ENCODE measurements at regions not wholly inside any gene's neighbourhood (a gene's known extent, or its start where the extent isn't known, plus 50 kb on each side); places are given as distances from the start of the nearest gene placed in this dataset.

GRCh38 chr6:137370871-137371633 is 123.1 kb downstream of the OLIG3 start:
- no peak overlapping the region for H3K18ac ChIP-seq (ENCODE audit: low read depth in 1 of 2, low read length in 2 of 2)
- no peak overlapping the region for H3K23ac ChIP-seq (ENCODE audit: low read length in 2 of 2)
- no peak overlapping the region for H2BK120ac ChIP-seq (ENCODE audit: low read depth, low read length)
- H3K4ac ChIP-seq (ENCODE audit: low read depth in 1 of 2, low read length in 2 of 2) = no peak overlapping the region
- no peak overlapping the region for H2BK15ac ChIP-seq (ENCODE audit: low read depth, poor library complexity, severe bottlenecking)
- H3K9ac ChIP-seq (ENCODE audit: low read length) = no peak overlapping the region
- no peak overlapping the region for H2BK5ac ChIP-seq (ENCODE audit: low read depth, low read length, poor library complexity, severe bottlenecking)
- no peak overlapping the region for H3K4me3 ChIP-seq (ENCODE audit: insufficient read depth in 1 of 2, low read depth in 1 of 2, low read length in 2 of 2)
- no peak overlapping the region for H3K14ac ChIP-seq (ENCODE audit: low read length in 2 of 2)
- H4K8ac ChIP-seq (ENCODE audit: low read length) = no peak overlapping the region
- no peak overlapping the region for H4K91ac ChIP-seq (ENCODE audit: low read length)
- no peaks in the 10 kb centered on the region for H3K9me3 ChIP-seq (ENCODE audit: control insufficient read depth, low read length)
- no peak overlapping the region for H2AFZ ChIP-seq (ENCODE audit: low read depth, low read length)
- H3K79me1 ChIP-seq (replicated peaks; ENCODE audit: low read length, poor library complexity, severe bottlenecking) = no peaks in the 10 kb centered on the region
- DNase-seq = no peak
- no peak overlapping the region for H3K27ac ChIP-seq (ENCODE audit: low read length, poor library complexity, severe bottlenecking)
- no peak overlapping the region for H2BK12ac ChIP-seq (ENCODE audit: low read length in 2 of 2)
- 93% methylated on average over 1 of the region's 2 CpGs for WGBS
- no peaks in the 10 kb centered on the region for H3K4me1 ChIP-seq (ENCODE audit: control insufficient read depth, insufficient read depth, low read depth, low read length)
- H3K36me3 ChIP-seq (ENCODE audit: control insufficient read depth in 1 of 2, insufficient read depth in 2 of 2, low read depth in 1 of 2, low read length in 2 of 2) = no peaks in the 10 kb centered on the region
- no peak overlapping the region for H3K4me2 ChIP-seq (ENCODE audit: low read length, poor library complexity, severe bottlenecking)
- no peak overlapping the region for H2AK5ac ChIP-seq (ENCODE audit: low read length, severe bottlenecking)
- no peaks in the 10 kb centered on the region for H3K27me3 ChIP-seq (ENCODE audit: control insufficient read depth in 1 of 2, insufficient read depth in 1 of 2, low read length in 2 of 2)

GRCh38 chr6:137369136-137369535 is 125.1 kb downstream of the OLIG3 start:
- 54% methylated on average over 1 of the region's 1 CpG for WGBS

GRCh38 chr6:137365707-137366437 is 128.3 kb downstream of the OLIG3 start:
- H3K9ac ChIP-seq (ENCODE audit: low read length) = no peak overlapping the region
- H3K79me1 ChIP-seq (replicated peaks; ENCODE audit: low read length, poor library complexity, severe bottlenecking) = no peaks in the 10 kb centered on the region
- H2BK5ac ChIP-seq (ENCODE audit: low read depth, low read length, poor library complexity, severe bottlenecking) = no peak overlapping the region
- no peaks in the 10 kb centered on the region for H3K27me3 ChIP-seq (ENCODE audit: control insufficient read depth in 1 of 2, insufficient read depth in 1 of 2, low read length in 2 of 2)
- H2BK120ac ChIP-seq (ENCODE audit: low read depth, low read length) = no peak overlapping the region
- no peak overlapping the region for H3K4me3 ChIP-seq (ENCODE audit: insufficient read depth in 1 of 2, low read depth in 1 of 2, low read length in 2 of 2)
- DNase-seq = no peak
- no peak overlapping the region for H3K18ac ChIP-seq (ENCODE audit: low read depth in 1 of 2, low read length in 2 of 2)
- no peak overlapping the region for H3K4ac ChIP-seq (ENCODE audit: low read depth in 1 of 2, low read length in 2 of 2)
- no peak overlapping the region for H3K4me2 ChIP-seq (ENCODE audit: low read length, poor library complexity, severe bottlenecking)
- H2AFZ ChIP-seq (ENCODE audit: low read depth, low read length) = no peak overlapping the region
- H3K27ac ChIP-seq (ENCODE audit: low read length, poor library complexity, severe bottlenecking) = no peak overlapping the region
- no peak overlapping the region for H4K8ac ChIP-seq (ENCODE audit: low read length)
- no peak overlapping the region for H3K14ac ChIP-seq (ENCODE audit: low read length in 2 of 2)
- no peak overlapping the region for H4K91ac ChIP-seq (ENCODE audit: low read length)
- no peak overlapping the region for H2BK12ac ChIP-seq (ENCODE audit: low read length in 2 of 2)
- H3K36me3 ChIP-seq (ENCODE audit: control insufficient read depth in 1 of 2, insufficient read depth in 2 of 2, low read depth in 1 of 2, low read length in 2 of 2) = no peaks in the 10 kb centered on the region
- H2AK5ac ChIP-seq (ENCODE audit: low read length, severe bottlenecking) = no peak overlapping the region
- no peaks in the 10 kb centered on the region for H3K4me1 ChIP-seq (ENCODE audit: control insufficient read depth, insufficient read depth, low read depth, low read length)
- no peak overlapping the region for H3K23ac ChIP-seq (ENCODE audit: low read length in 2 of 2)
- 73% methylated on average over 12 of the region's 14 CpGs for WGBS
- no peaks in the 10 kb centered on the region for H3K9me3 ChIP-seq (ENCODE audit: control insufficient read depth, low read length)
- H2BK15ac ChIP-seq (ENCODE audit: low read depth, poor library complexity, severe bottlenecking) = no peak overlapping the region

More at GRCh38 chr6:137369136-137369535, 125.1 kb downstream of the OLIG3 start:
- no peak overlapping the region for H2BK5ac ChIP-seq (ENCODE audit: low read depth, low read length, poor library complexity, severe bottlenecking)
- no peaks in the 10 kb centered on the region for H3K79me1 ChIP-seq (replicated peaks; ENCODE audit: low read length, poor library complexity, severe bottlenecking)
- no peak overlapping the region for H4K8ac ChIP-seq (ENCODE audit: low read length)
- H3K4me1 ChIP-seq (ENCODE audit: control insufficient read depth, insufficient read depth, low read depth, low read length) = no peaks in the 10 kb centered on the region
- no peak overlapping the region for H2AFZ ChIP-seq (ENCODE audit: low read depth, low read length)
- no peak overlapping the region for H3K9ac ChIP-seq (ENCODE audit: low read length)
- no peak overlapping the region for H3K18ac ChIP-seq (ENCODE audit: low read depth in 1 of 2, low read length in 2 of 2)
- H3K27me3 ChIP-seq (ENCODE audit: control insufficient read depth in 1 of 2, insufficient read depth in 1 of 2, low read length in 2 of 2) = no peaks in the 10 kb centered on the region
- H3K36me3 ChIP-seq (ENCODE audit: control insufficient read depth in 1 of 2, insufficient read depth in 2 of 2, low read depth in 1 of 2, low read length in 2 of 2) = no peaks in the 10 kb centered on the region
- no peak overlapping the region for H3K4me3 ChIP-seq (ENCODE audit: insufficient read depth in 1 of 2, low read depth in 1 of 2, low read length in 2 of 2)
- H3K27ac ChIP-seq (ENCODE audit: low read length, poor library complexity, severe bottlenecking) = no peak overlapping the region
- H2BK15ac ChIP-seq (ENCODE audit: low read depth, poor library complexity, severe bottlenecking) = no peak overlapping the region
- no peak overlapping the region for H2BK120ac ChIP-seq (ENCODE audit: low read depth, low read length)
- no peak overlapping the region for H3K14ac ChIP-seq (ENCODE audit: low read length in 2 of 2)
- H3K23ac ChIP-seq (ENCODE audit: low read length in 2 of 2) = no peak overlapping the region
- no peaks in the 10 kb centered on the region for H3K9me3 ChIP-seq (ENCODE audit: control insufficient read depth, low read length)
- DNase-seq = no peak
- no peak overlapping the region for H3K4ac ChIP-seq (ENCODE audit: low read depth in 1 of 2, low read length in 2 of 2)
- no peak overlapping the region for H2AK5ac ChIP-seq (ENCODE audit: low read length, severe bottlenecking)
- no peak overlapping the region for H4K91ac ChIP-seq (ENCODE audit: low read length)
- H3K4me2 ChIP-seq (ENCODE audit: low read length, poor library complexity, severe bottlenecking) = no peak overlapping the region
- no peak overlapping the region for H2BK12ac ChIP-seq (ENCODE audit: low read length in 2 of 2)

- no peak overlapping the region for H3K4me3 ChIP-seq (ENCODE audit: insufficient read depth in 1 of 2, low read depth in 1 of 2, low read length in 2 of 2)
- no peak overlapping the region for H3K4me2 ChIP-seq (ENCODE audit: low read length, poor library complexity, severe bottlenecking)
- H2BK12ac ChIP-seq (ENCODE audit: low read length in 2 of 2) = no peak overlapping the region
- H3K4me1 ChIP-seq (ENCODE audit: control insufficient read depth, insufficient read depth, low read depth, low read length) = no peaks in the 10 kb centered on the region
- H3K27me3 ChIP-seq (ENCODE audit: control insufficient read depth in 1 of 2, insufficient read depth in 1 of 2, low read length in 2 of 2) = no peaks in the 10 kb centered on the region
- H3K9me3 ChIP-seq (ENCODE audit: control insufficient read depth, low read length) = no peaks in the 10 kb centered on the region
- no peak for DNase-seq
- H2BK5ac ChIP-seq (ENCODE audit: low read depth, low read length, poor library complexity, severe bottlenecking) = no peak overlapping the region
- WGBS = 92% methylated on average over 4 of the region's 5 CpGs
- H2BK120ac ChIP-seq (ENCODE audit: low read depth, low read length) = no peak overlapping the region
- no peaks in the 10 kb centered on the region for H3K36me3 ChIP-seq (ENCODE audit: control insufficient read depth in 1 of 2, insufficient read depth in 2 of 2, low read depth in 1 of 2, low read length in 2 of 2)
- H3K14ac ChIP-seq (ENCODE audit: low read length in 2 of 2) = no peak overlapping the region
- no peak overlapping the region for H3K18ac ChIP-seq (ENCODE audit: low read depth in 1 of 2, low read length in 2 of 2)
- no peak overlapping the region for H4K91ac ChIP-seq (ENCODE audit: low read length)
- no peak overlapping the region for H3K23ac ChIP-seq (ENCODE audit: low read length in 2 of 2)
- H3K4ac ChIP-seq (ENCODE audit: low read depth in 1 of 2, low read length in 2 of 2) = no peak overlapping the region
- no peak overlapping the region for H2BK15ac ChIP-seq (ENCODE audit: low read depth, poor library complexity, severe bottlenecking)
- H3K9ac ChIP-seq (ENCODE audit: low read length) = no peak overlapping the region
- H2AFZ ChIP-seq (ENCODE audit: low read depth, low read length) = no peak overlapping the region
- no peak overlapping the region for H3K27ac ChIP-seq (ENCODE audit: low read length, poor library complexity, severe bottlenecking)
- no peaks in the 10 kb centered on the region for H3K79me1 ChIP-seq (replicated peaks; ENCODE audit: low read length, poor library complexity, severe bottlenecking)
- H4K8ac ChIP-seq (ENCODE audit: low read length) = no peak overlapping the region
- no peak overlapping the region for H2AK5ac ChIP-seq (ENCODE audit: low read length, severe bottlenecking)
These were observed 130.4 kb downstream of the OLIG3 start for GRCh38 chr6:137363805-137364138.
